Upper lobe of left lung (tissue), 6 donors: ENCODE measurements at regions not wholly inside any gene's neighbourhood (a gene's known extent, or its start where the extent isn't known, plus 50 kb on each side); places are given as distances from the start of the nearest gene placed in this dataset.

Experiments used
- ATAC-seq, 2 donors: fragments of 200-7000 bp; cut with Tn5 transposase; one replicate each; pipeline ENCODE4 v1.9.1; 2022; ENCODE audit warnings: mild to moderate bottlenecking in 2 of 2, moderate library complexity in 2 of 2; ENCODE audit not compliant: low FRiP score in 2 of 2
- DNase-seq, 2 donors: peaks; one replicate each; pipeline ENCODE4 v3.0.0-alpha.2; 2019 to 2020
- H3K27ac ChIP-seq, 4 donors: fragments of 200-600 bp; sonication (generic); one replicate each; pipeline ENCODE4 v1.5.1; 2016 to 2019
- H3K27me3 ChIP-seq, 4 donors: fragments of 200-600 bp; sonication (generic); one replicate each; pipeline ENCODE4 v1.5.1; 2017 to 2019
- H3K36me3 ChIP-seq, 4 donors: fragments of 200-600 bp; sonication (generic); one replicate each; pipeline ENCODE4 v1.5.1; 2016 to 2019
- H3K4me1 ChIP-seq, 4 donors: fragments of 200-600 bp; sonication (generic); one replicate each; pipeline ENCODE4 v1.5.1; 2018 to 2019
- H3K4me3 ChIP-seq, 4 donors: fragments of 200-600 bp; sonication (generic); one replicate each; pipeline ENCODE4 v1.5.1; 2017 to 2019; ENCODE audit warnings: mild to moderate bottlenecking in 2 of 4, moderate library complexity in 1 of 4
- H3K9me3 ChIP-seq, 4 donors: fragments of 200-600 bp; sonication (generic); one replicate each; pipeline ENCODE4 v1.5.1; 2018 to 2019
- CTCF ChIP-seq, 6 experiments: fragments of 450-650 bp in 4 of 6; fragments of 200-600 bp in 2 of 6; sonication (generic) in 2 of 6; IDR thresholded peaks; one replicate each; pipeline ENCODE4 v1.5.1; 2016 to 2019; ENCODE audit warnings: antibody characterized with exemption in 6 of 6
- EP300 ChIP-seq, 4 donors: sonication (generic); formaldehyde crosslinking; IDR thresholded peaks; one replicate each; pipeline ENCODE4 v1.5.1; 2017; ENCODE audit warnings: antibody characterized with exemption in 4 of 4, control low read depth in 2 of 4
- POLR2A ChIP-seq, 4 donors: fragments of 450-650 bp; IDR thresholded peaks; one replicate each; pipeline ENCODE4 v1.5.1; 2016 to 2017; ENCODE audit warnings: antibody characterized with exemption in 4 of 4, mild to moderate bottlenecking in 2 of 4
- POLR2AphosphoS5 ChIP-seq, 2 donors: sonication (generic); formaldehyde crosslinking; IDR thresholded peaks; one replicate each; pipeline ENCODE4 v1.5.1; 2017; ENCODE audit warnings: antibody characterized with exemption in 2 of 2
- WGBS, 2 donors: methylation state at CpG; one replicate each; pipeline ENCODE4 v1.1.5; 2017 to 2018; 5-methylcytosine and 5-hydroxymethylcytosine counted together
- donor health status: DM: no; HTN: no; CAD: no; lungs with moderate emphysema.
- donor health status: DM: no; HTN: yes; CAD: no; lungs with severe emphysema.

DNA sequence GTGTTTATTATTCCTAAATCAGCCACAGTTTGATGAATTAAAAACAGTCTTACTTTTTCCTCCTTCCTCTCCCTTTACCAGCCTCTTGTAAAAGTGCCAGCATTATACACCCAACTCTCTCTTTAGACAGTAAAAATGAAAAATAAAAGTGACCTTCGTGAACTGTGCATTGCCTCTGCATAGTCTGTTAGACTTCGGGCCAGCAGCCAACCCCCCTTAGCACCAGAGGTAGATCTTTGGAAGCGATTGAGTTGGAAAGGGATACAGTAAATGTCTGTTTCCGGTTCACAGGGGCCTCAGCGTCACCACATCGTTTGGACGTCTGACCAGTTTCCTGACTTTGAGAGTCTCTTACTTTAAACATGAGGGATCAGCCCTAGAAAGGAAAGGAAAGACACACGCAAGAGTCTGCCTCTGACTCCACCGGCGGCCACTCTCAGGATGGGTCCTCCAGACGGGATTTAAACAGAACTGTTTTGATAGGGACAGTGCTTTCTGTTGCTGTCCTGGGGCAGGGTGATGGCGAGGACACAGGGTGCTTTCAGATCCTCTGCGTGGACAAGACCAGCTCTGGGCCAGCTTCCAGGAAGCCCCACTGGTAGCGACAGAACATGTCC lies 206.6 kb upstream of the PREP start:
- Histone ChIP-seq H3K4me1 (peaks cover 0 to 8% (median 2%) of the 10 kb centered on the region in 4 donors), H3K4me3 (no peak overlapping the region), H3K9me3 (no peaks in the 10 kb centered on the region), H3K27ac (peak overlapping the region; percentile 34 to 81 (median 67)), H3K27me3 (no peaks in the 10 kb centered on the region), H3K36me3 (no peaks in the 10 kb centered on the region)
- peak; percentile 60 to 65 for TF ChIP-seq POLR2AphosphoS5 (IDR thresholded peaks at IDR 0.05)
- peak in 3 of 4 donors; percentile 19 to 77 (median 39) for TF ChIP-seq EP300 (IDR thresholded peaks at IDR 0.05)
- no peak for TF ChIP-seq CTCF (IDR thresholded peaks at IDR 0.05)
- WGBS, 2 donors, result 37 to 56% methylated on average over 12 to 14 of the region's 14 CpGs
- ATAC-seq, result peak in 1 of 2 donors; percentile 68
- peak in 1 of 2 donors; percentile 42 for DNase-seq

DNA sequence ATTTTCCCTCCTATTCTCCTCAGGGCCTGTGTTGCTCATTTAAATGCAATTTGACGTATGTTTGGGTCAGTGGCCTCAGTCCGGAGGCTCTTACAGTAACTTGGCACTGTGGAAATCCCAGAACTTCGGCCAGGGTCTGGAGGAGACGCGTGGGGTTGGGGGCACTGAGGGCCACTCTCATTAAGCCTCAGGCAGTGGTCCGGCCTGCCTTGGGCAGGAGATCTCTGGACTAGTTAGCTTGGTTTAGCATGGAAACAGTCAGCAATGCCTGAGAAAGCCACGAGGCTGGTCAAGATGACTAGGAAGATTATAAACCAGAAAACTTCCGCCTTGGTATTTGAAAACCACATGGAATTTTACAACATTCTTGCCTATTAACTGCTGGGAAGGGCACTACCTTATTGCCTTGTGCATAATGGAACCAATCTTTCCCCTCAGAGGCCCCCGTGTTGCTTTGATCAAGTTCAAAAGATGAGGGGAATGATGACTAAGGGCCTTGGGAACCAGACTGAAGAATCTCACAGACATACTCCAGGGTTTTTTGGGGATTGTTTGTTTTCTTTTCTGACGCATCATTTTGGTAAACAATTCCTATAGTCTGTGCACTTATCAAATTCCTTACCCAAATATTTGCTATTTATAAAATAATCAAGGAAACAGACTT lies 206.0 kb upstream of the PREP start:
- H3K36me3 ChIP-seq, result no peaks in the 10 kb centered on the region
- no peak for ATAC-seq
- no peaks in the 10 kb centered on the region for H3K27me3 ChIP-seq
- peaks cover 0 to 8% (median 7%) of the 10 kb centered on the region in 4 donors for H3K4me1 ChIP-seq
- H3K27ac ChIP-seq, result peak overlapping the region in 3 of 4 donors; percentile 21 to 81 (median 79)
- TF ChIP-seq CTCF (IDR thresholded peaks at IDR 0.05), result no peak
- no peak for TF ChIP-seq EP300 (IDR thresholded peaks at IDR 0.05)
- no peak for TF ChIP-seq POLR2A (IDR thresholded peaks at IDR 0.05)
- TF ChIP-seq POLR2AphosphoS5 (IDR thresholded peaks at IDR 0.05), result no peak
- 76 to 77% methylated on average over 10 of the region's 10 CpGs for WGBS, 2 donors
- H3K9me3 ChIP-seq, result no peaks in the 10 kb centered on the region
- no peak overlapping the region for H3K4me3 ChIP-seq
- no peak for DNase-seq

DNA sequence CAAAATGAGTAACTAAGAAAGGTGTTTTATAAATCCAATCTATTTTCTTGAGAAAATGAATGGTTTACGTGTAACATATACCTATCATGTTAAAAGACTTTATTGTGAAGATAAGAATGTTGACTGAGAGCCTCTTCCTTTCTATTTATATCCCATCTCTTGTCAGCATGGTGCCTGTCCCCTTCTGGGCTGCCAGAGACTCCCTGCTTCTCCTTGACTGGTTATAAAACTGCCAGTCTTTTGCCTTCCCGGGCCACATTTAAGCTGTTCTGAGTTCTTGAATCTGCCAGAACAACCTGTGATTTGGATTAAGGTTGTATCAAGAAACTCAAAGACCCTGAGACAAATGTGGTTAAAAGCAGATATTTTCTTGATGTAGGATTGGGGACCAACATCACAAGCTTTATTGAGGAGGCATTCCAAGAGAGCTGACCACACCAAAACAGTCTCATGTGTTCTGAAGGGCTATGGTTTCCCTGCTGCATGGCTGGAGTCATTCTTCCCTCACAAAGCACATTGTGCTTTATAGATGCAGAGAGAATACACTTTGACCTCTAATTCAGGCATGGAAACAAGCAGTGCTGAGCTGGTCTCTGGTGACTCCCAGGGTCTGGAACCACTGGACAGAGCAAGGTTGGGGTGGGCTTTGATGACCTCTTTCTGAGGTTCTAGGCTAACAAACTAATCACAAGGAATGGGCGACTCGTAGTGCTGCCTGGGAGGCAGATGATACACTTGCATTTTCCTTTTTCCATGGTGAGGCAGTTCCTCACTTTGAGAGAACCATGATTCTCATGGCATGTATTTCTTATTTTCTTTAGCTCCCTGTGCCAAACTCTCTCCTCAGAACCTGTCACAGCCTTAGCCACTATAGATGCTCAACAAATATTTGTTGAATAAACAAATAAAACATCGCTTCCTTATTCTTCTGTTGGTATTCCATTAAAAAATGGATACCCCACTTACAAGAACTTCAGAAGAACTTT lies 205.0 kb upstream of the PREP start:
- H3K4me3 ChIP-seq, result no peak overlapping the region
- TF ChIP-seq POLR2AphosphoS5 (IDR thresholded peaks at IDR 0.05) (no peak), CTCF (IDR thresholded peaks at IDR 0.05) (no peak), EP300 (IDR thresholded peaks at IDR 0.05) (no peak), POLR2A (IDR thresholded peaks at IDR 0.05) (no peak)
- WGBS, 2 donors, result 89% methylated on average over 5 of the region's 5 CpGs
- no peaks in the 10 kb centered on the region for H3K9me3 ChIP-seq
- peaks cover 0 to 9% (median 7%) of the 10 kb centered on the region in 4 donors for H3K4me1 ChIP-seq
- no peaks in the 10 kb centered on the region for H3K36me3 ChIP-seq
- H3K27ac ChIP-seq, result peak overlapping the region in 2 of 4 donors; percentile 79 to 81
- ATAC-seq, result no peak
- DNase-seq, result no peak
- no peaks in the 10 kb centered on the region for H3K27me3 ChIP-seq

DNA sequence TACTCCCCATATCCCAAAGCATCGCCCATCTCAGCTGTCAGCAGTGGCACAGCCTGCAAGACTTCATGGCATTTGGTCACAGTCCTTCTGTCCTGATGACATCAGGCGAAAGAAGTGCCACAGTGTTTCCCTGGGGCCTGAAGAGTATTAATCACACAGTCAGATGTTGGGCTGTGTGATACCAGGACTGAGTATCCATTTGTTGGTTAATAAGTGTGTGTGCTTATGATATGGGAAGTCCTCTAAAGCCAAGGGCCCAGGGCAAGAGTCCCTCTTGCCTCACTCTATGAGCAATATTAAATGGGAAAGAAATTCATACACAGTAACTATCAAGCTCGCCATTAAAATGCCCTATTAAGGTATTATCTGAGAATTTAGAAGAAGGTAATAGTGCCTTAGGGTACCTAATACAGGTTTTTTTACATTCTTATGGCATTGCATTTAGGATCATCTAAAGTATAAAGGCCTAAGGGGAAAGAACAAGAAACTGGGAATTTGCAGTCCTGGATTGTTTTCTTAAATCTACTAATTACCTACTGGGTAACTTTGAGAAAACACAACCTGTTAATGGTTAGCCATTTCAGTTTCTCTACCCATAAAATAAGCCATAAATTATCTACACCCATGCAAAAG lies 204.1 kb upstream of the PREP start:
- TF ChIP-seq POLR2A (IDR thresholded peaks at IDR 0.05) (no peak), POLR2AphosphoS5 (IDR thresholded peaks at IDR 0.05) (no peak), EP300 (IDR thresholded peaks at IDR 0.05) (no peak), CTCF (IDR thresholded peaks at IDR 0.05) (no peak)
- no peak for ATAC-seq
- no peaks in the 10 kb centered on the region for H3K9me3 ChIP-seq
- no peak overlapping the region for H3K4me3 ChIP-seq
- peak overlapping the region in 1 of 4 donors; percentile 79 for H3K27ac ChIP-seq
- DNase-seq, result no peak
- 96% methylated on average over 3 of the region's 3 CpGs for WGBS, 2 donors
- H3K4me1 ChIP-seq, result peaks cover 0 to 11% (median 9%) of the 10 kb centered on the region in 4 donors
- H3K27me3 ChIP-seq, result no peaks in the 10 kb centered on the region
- H3K36me3 ChIP-seq, result no peaks in the 10 kb centered on the region
